HepG2 (cell line): ENCODE measurements at regions not wholly inside any gene's neighbourhood (a gene's known extent, or its start where the extent isn't known, plus 50 kb on each side); places are given as distances from the start of the nearest gene placed in this dataset.
A peak's percentile ranks its signal among the peaks of the same experiment; 100 is the strongest.

ENCODE experiments used
- CBX2 ChIP-seq, 2 experiments: fragments of 200-600 bp in 1 of 2; sonication (generic); formaldehyde crosslinking in 1 of 2; IDR thresholded peaks; 2 replicates each; pipeline versions ENCODE4 v1.7.0 to v1.8.1; 2018 to 2022; ENCODE audit warnings: low read depth in 2 of 2, low read length in 1 of 2, mild to moderate bottlenecking in 1 of 2, missing genetic modification reagents in 1 of 2
- CREB1 ChIP-seq, 2 experiments: fragments of 450-650 bp in 1 of 2; IDR thresholded peaks; 2 replicates each; pipeline ENCODE4 v1.6.1; 2016 to 2017; ENCODE audit warnings: control low read depth in 1 of 2, mild to moderate bottlenecking in 1 of 2, missing compliant biosample characterization in 1 of 2, missing genetic modification characterization in 1 of 2
- ERF ChIP-seq: IDR thresholded peaks from 2 replicates; pipeline ENCODE4 v1.6.1; 2018; ENCODE audit warnings: missing biosample characterization, missing genetic modification reagents
- HNRNPK ChIP-seq: fragments of 200-400 bp; formaldehyde crosslinking; IDR thresholded peaks from 2 replicates; pipeline ENCODE4 v1.6.1; 2018; ENCODE audit warnings: low read length, low read depth, moderate library complexity, mild to moderate bottlenecking; ENCODE audit not compliant: poor library complexity, severe bottlenecking
- LCORL ChIP-seq, 2 experiments: fragments of 450-650 bp in 1 of 2; sonication (generic) in 1 of 2; formaldehyde crosslinking in 1 of 2; IDR thresholded peaks; 2 replicates each; pipeline versions ENCODE4 v1.5.0 to v1.6.1; 2017 to 2020; ENCODE audit warnings: antibody characterized with exemption in 1 of 2, missing genetic modification reagents in 1 of 2
- MAFG ChIP-seq: sonication (generic); formaldehyde crosslinking; IDR thresholded peaks from 2 replicates; pipeline ENCODE4 v1.5.1; 2020; ENCODE audit warnings: mild to moderate bottlenecking, missing genetic modification reagents
- MIER3 ChIP-seq: IDR thresholded peaks from 2 replicates; pipeline ENCODE4 v1.6.1; 2016; ENCODE audit warnings: missing compliant biosample characterization, borderline replicate concordance
- MTA3 ChIP-seq: sonication (generic); formaldehyde crosslinking; IDR thresholded peaks from 2 replicates; pipeline ENCODE4 v1.4.0; 2020; ENCODE audit warnings: missing genetic modification reagents
- NR2F1 ChIP-seq, 2 experiments: fragments of 450-650 bp in 1 of 2; formaldehyde crosslinking in 1 of 2; IDR thresholded peaks; 2 replicates each; pipeline versions ENCODE4 v1.5.0 to v1.6.1; 2016 to 2020; ENCODE audit warnings: mild to moderate bottlenecking in 1 of 2, missing compliant biosample characterization in 1 of 2, missing genetic modification reagents in 1 of 2, moderate library complexity in 1 of 2
- SIN3A ChIP-seq: IDR thresholded peaks from 2 replicates; pipeline ENCODE4 v1.6.1; 2011; ENCODE audit warnings: low read depth, mild to moderate bottlenecking, control low read depth, low read length, borderline replicate concordance
- SMYD3 ChIP-seq: sonication (generic); formaldehyde crosslinking; IDR thresholded peaks from 2 replicates; pipeline ENCODE4 v1.8.1; 2023; ENCODE audit warnings: mild to moderate bottlenecking, missing genetic modification reagents
- SOX13 ChIP-seq, 3 experiments: fragments of 450-650 bp in 1 of 3; sonication (generic) in 1 of 3; formaldehyde crosslinking in 1 of 3; IDR thresholded peaks in 2 of 3; conservative IDR thresholded peaks in 1 of 3; 2 replicates each; pipeline versions ENCODE4 v1.5.0 to v1.6.1; 2016 to 2020; ENCODE audit warnings: antibody characterized with exemption in 1 of 3, mild to moderate bottlenecking in 1 of 3, missing compliant biosample characterization in 1 of 3, missing genetic modification reagents in 1 of 3, moderate library complexity in 1 of 3
- SOX6 ChIP-seq, 2 experiments: fragments of 450-650 bp in 1 of 2; sonication (generic) in 1 of 2; formaldehyde crosslinking in 1 of 2; IDR thresholded peaks; 2 replicates each; pipeline versions ENCODE4 v1.4.0 to v1.6.1; 2017 to 2020; ENCODE audit warnings: antibody characterized with exemption in 1 of 2, mild to moderate bottlenecking in 1 of 2, missing genetic modification reagents in 1 of 2
- TCF7 ChIP-seq: sonication (generic); IDR thresholded peaks from 2 replicates; pipeline ENCODE4 v1.6.1; 2016; ENCODE audit warnings: antibody characterized with exemption, low read depth
- YY1 ChIP-seq: IDR thresholded peaks from 2 replicates; pipeline ENCODE4 v1.6.1; 2011; ENCODE audit warnings: low read length, low read depth, moderate library complexity, mild to moderate bottlenecking; ENCODE audit not compliant: insufficient read depth, insufficient replicate concordance
- ZC3H4 ChIP-seq: sonication (generic); formaldehyde crosslinking; IDR thresholded peaks from 2 replicates; pipeline ENCODE4 v1.4.0; 2020; ENCODE audit warnings: missing genetic modification reagents, borderline replicate concordance
- ZFX ChIP-seq: sonication (generic); formaldehyde crosslinking; IDR thresholded peaks from 2 replicates; pipeline ENCODE4 v1.4.0; 2020; ENCODE audit warnings: mild to moderate bottlenecking, low read depth, missing genetic modification reagents, moderate library complexity
- ZNF543 ChIP-seq: sonication (generic); formaldehyde crosslinking; IDR thresholded peaks from 2 replicates; pipeline ENCODE4 v1.4.0; 2020; ENCODE audit warnings: mild to moderate bottlenecking, missing genetic modification reagents
- TF ChIP-seq, protein P1 (sequence below): sonication (generic); formaldehyde crosslinking; IDR thresholded peaks from 2 replicates; pipeline ENCODE4 v1.5.1; 2020; ENCODE audit warnings: mild to moderate bottlenecking, missing genetic modification reagents
- TF ChIP-seq, protein P2 (sequence below): sonication (generic); formaldehyde crosslinking; IDR thresholded peaks from 2 replicates; pipeline ENCODE4 v1.4.0; 2020; ENCODE audit warnings: missing genetic modification reagents
- TF ChIP-seq, protein P3 (sequence below): IDR thresholded peaks from 2 replicates; pipeline ENCODE4 v1.6.1; 2018; ENCODE audit warnings: missing genetic modification reagents, mild to moderate bottlenecking, missing compliant biosample characterization

DNA sequence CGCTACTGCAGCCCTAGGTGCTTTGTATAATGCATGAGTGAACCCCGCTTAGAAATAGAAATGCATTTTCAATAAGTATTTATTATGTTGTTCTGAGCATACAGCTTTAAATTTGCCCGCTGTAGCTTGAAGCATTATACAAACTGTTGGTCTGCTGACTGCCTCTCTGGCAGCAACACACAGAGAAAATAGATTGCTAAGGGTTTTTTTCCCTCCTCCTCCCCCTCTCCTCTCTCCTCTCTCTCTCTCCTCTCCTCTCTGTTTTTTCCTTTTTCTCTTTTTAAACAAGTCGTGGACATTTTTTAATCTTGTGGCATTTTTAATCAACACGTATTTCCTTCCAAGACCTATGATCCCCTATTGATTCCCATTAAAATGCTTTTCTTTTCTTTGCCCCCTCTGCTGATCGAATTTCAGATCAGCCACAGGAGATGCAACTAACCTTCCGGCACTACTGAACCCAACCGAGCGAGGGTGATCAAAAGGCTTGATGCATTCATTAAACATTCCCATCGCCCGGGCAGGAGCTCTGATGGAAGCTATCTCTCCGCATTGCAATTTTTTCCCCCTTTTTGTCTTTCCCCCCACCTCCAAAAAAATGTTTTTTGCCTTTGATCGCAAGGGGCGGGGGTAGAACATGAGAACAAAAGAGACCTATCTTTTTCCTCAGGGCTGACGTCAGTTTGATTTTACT is 90.7 kb upstream of the ARID1B start (continued):
- TF ChIP-seq, protein P1, sequence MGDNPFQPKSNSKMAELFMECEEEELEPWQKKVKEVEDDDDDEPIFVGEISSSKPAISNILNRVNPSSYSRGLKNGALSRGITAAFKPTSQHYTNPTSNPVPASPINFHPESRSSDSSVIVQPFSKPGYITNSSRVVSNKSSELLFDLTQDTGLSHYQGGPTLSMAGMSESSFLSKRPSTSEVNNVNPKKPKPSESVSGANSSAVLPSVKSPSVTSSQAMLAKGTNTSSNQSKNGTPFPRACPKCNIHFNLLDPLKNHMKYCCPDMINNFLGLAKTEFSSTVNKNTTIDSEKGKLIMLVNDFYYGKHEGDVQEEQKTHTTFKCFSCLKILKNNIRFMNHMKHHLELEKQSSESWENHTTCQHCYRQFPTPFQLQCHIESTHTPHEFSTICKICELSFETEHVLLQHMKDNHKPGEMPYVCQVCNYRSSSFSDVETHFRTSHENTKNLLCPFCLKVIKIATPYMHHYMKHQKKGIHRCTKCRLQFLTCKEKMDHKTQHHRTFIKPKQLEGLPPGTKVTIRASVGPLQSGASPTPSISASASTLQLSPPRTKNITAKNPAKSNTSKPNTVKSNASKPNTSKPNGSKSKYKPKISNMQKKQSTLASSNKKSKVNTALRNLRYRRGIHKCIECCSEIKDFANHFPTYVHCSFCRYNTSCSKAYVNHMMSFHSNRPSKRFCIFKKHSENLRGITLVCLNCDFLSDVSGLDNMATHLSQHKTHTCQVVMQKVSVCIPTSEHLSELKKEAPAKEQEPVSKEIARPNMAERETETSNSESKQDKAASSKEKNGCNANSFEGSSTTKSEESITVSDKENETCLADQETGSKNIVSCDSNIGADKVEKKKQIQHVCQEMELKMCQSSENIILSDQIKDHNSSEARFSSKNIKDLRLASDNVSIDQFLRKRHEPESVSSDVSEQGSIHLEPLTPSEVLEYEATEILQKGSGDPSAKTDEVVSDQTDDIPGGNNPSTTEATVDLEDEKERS (CRISPR knock-in tag), result 0 out of 2 replicates have a peak, but pooled peaks have one; percentile 10
- TF ChIP-seq CREB1 (IDR thresholded peaks at IDR 0.05) (peak; percentile 31; the same call in 1 of the 2 replicates), CREB1 (CRISPR knock-in tag; IDR thresholded peaks at IDR 0.05) (peak; percentile 63), CBX2 (IDR thresholded peaks at IDR 0.05; ENCODE audit: low read depth, low read length) (peak; percentile 46; the same call in 1 of the 2 replicates), CBX2 (CRISPR knock-in tag; IDR thresholded peaks at IDR 0.05; ENCODE audit: low read depth) (no peak; the same call in 1 of the 2 replicates), YY1 (no peak), ERF (CRISPR knock-in tag) (no peak), SIN3A (no peak), ZC3H4 (CRISPR knock-in tag) (0 out of 2 replicates have a peak, but pooled peaks have one; percentile 21), HNRNPK (peak; percentile 64), SOX13 (IDR thresholded peaks at IDR 0.05) (no peak), SOX13 (CRISPR knock-in tag; conservative IDR thresholded peaks at IDR 0.05 in 1 of 2, IDR thresholded peaks at IDR 0.05 in 1 of 2) (peak in 1 of 2 experiments; percentile 5; a peak in 1 of 4 replicates), SOX6 (IDR thresholded peaks at IDR 0.05) (no peak), SOX6 (CRISPR knock-in tag; IDR thresholded peaks at IDR 0.05) (peak; percentile 24; the same call in 1 of the 2 replicates), LCORL (IDR thresholded peaks at IDR 0.05) (no peak), LCORL (CRISPR knock-in tag; IDR thresholded peaks at IDR 0.05) (no peak; the same call in 1 of the 2 replicates), MIER3 (0 out of 2 replicates have a peak, but pooled peaks have one; percentile 34), ZFX (CRISPR knock-in tag) (no peak), SMYD3 (peak; percentile 11; the same call in 1 of the 2 replicates), ZNF543 (CRISPR knock-in tag) (0 out of 2 replicates have a peak, but pooled peaks have one; percentile 81), NR2F1 (CRISPR knock-in tag; IDR thresholded peaks at IDR 0.05) (no peak), MTA3 (CRISPR knock-in tag) (no peak), TCF7 (0 out of 2 replicates have a peak, but pooled peaks have one; percentile 12), MAFG (no peak)
- TF ChIP-seq, protein P2, sequence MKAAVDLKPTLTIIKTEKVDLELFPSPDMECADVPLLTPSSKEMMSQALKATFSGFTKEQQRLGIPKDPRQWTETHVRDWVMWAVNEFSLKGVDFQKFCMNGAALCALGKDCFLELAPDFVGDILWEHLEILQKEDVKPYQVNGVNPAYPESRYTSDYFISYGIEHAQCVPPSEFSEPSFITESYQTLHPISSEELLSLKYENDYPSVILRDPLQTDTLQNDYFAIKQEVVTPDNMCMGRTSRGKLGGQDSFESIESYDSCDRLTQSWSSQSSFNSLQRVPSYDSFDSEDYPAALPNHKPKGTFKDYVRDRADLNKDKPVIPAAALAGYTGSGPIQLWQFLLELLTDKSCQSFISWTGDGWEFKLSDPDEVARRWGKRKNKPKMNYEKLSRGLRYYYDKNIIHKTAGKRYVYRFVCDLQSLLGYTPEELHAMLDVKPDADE (CRISPR knock-in tag), result no peak
- TF ChIP-seq, protein P3, sequence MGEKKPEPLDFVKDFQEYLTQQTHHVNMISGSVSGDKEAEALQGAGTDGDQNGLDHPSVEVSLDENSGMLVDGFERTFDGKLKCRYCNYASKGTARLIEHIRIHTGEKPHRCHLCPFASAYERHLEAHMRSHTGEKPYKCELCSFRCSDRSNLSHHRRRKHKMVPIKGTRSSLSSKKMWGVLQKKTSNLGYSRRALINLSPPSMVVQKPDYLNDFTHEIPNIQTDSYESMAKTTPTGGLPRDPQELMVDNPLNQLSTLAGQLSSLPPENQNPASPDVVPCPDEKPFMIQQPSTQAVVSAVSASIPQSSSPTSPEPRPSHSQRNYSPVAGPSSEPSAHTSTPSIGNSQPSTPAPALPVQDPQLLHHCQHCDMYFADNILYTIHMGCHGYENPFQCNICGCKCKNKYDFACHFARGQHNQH, result 0 out of 2 replicates have a peak, but pooled peaks have one; percentile 1
